IMR-90 (cell line): ENCODE measurements at regions not wholly inside any gene's neighbourhood (a gene's known extent, or its start where the extent isn't known, plus 50 kb on each side); places are given as distances from the start of the nearest gene placed in this dataset.

Source experiments
- ATAC-seq: fragments of 200-7000 bp; cut with Tn5 transposase; 2 replicates; pipeline ENCODE4 v1.9.1; 2020; ENCODE audit warnings: low read depth, mild to moderate bottlenecking, moderate library complexity
- BruUV-seq: library from RNA; stranded (reverse); fragments of 400-500 nt; replicated peaks from 2 replicates; lab custom pipeline; 2021; lab: Mats Ljungman, UMichigan
- CTCF ChIA-PET: fragments of 300-600 bp; formaldehyde crosslinking; extraction: SDS; loops from one replicate; lab custom pipeline; 2021; ENCODE audit warnings: antibody characterized with exemption; lab: Yijun Ruan, JAX
- POLR2A ChIA-PET: fragments of 300-600 bp; sonication (Branson Sonifier 250); formaldehyde crosslinking; loops from one replicate; lab custom pipeline; 2022; ENCODE audit warnings: antibody characterized with exemption; ENCODE audit not compliant: unreplicated experiment; lab: Charles Lee
- DNase-seq: peaks from one replicate; pipeline ENCODE4 v3.0.0; 2013
- H2AFZ ChIP-seq: replicated peaks from 2 replicates; pipeline ENCODE3; 2013; ENCODE audit warnings: low read length, mild to moderate bottlenecking; ENCODE audit not compliant: poor library complexity
- H2AK5ac ChIP-seq: 2 replicates; pipeline ENCODE4 v1.6.1; 2013; ENCODE audit warnings: low read depth, low read length, inconsistent platforms
- H2AK9ac ChIP-seq: replicated peaks from 2 replicates; pipeline ENCODE3; 2013; ENCODE audit warnings: mild to moderate bottlenecking, low read depth, low read length, moderate library complexity; ENCODE audit not compliant: poor library complexity
- H2BK120ac ChIP-seq: 2 replicates; pipeline ENCODE4 v1.6.1; 2013; ENCODE audit warnings: low read depth, low read length, inconsistent platforms
- H2BK15ac ChIP-seq: 3 replicates; pipeline ENCODE4 v1.6.1; 2013; ENCODE audit warnings: low read depth, low read length, inconsistent platforms
- H2BK20ac ChIP-seq: 2 replicates; pipeline ENCODE4 v1.6.1; 2013; ENCODE audit warnings: low read depth, mild to moderate bottlenecking, inconsistent platforms, low read length, moderate library complexity
- H2BK5ac ChIP-seq: 2 replicates; pipeline ENCODE4 v1.6.1; 2013; ENCODE audit warnings: mild to moderate bottlenecking, low read depth, low read length, inconsistent platforms; ENCODE audit not compliant: poor library complexity, severe bottlenecking
- H3K14ac ChIP-seq: replicated peaks from 2 replicates; pipeline ENCODE4 v1.6.1; 2013; ENCODE audit warnings: low read depth, low read length, inconsistent platforms
- H3K18ac ChIP-seq: 2 replicates; pipeline ENCODE4 v1.6.1; 2013; ENCODE audit warnings: low read depth, low read length, control low read depth
- H3K23ac ChIP-seq: 2 replicates; pipeline ENCODE4 v1.6.1; 2013; ENCODE audit warnings: low read depth, low read length, inconsistent platforms
- H3K27ac ChIP-seq: 2 replicates; pipeline ENCODE4 v1.5.1; 2013; ENCODE audit warnings: mild to moderate bottlenecking, control low read depth, low read length; ENCODE audit not compliant: insufficient read depth
- H3K27me3 ChIP-seq: 2 replicates; pipeline ENCODE4 v1.6.1; 2013; ENCODE audit warnings: low read length; ENCODE audit not compliant: control insufficient read depth, insufficient read depth
- H3K36me3 ChIP-seq: 2 replicates; pipeline ENCODE4 v1.6.1; 2013; ENCODE audit warnings: low read length, mixed read lengths; ENCODE audit not compliant: control insufficient read depth, insufficient read depth
- H3K4ac ChIP-seq: 2 replicates; pipeline ENCODE4 v1.6.1; 2013; ENCODE audit warnings: low read depth, low read length, inconsistent platforms
- H3K4me1 ChIP-seq: 2 replicates; pipeline ENCODE4 v1.6.1; 2013; ENCODE audit warnings: low read length, mixed read lengths; ENCODE audit not compliant: control insufficient read depth, insufficient read depth
- H3K4me2 ChIP-seq: 2 replicates; pipeline ENCODE4 v1.6.1; 2013; ENCODE audit warnings: low read depth, mild to moderate bottlenecking, control low read depth, low read length, moderate library complexity
- H3K4me3 ChIP-seq: 2 replicates; pipeline ENCODE4 v1.5.1; 2013; ENCODE audit warnings: low read depth, mild to moderate bottlenecking, control low read depth, low read length, moderate library complexity; ENCODE audit not compliant: insufficient read depth
- H3K56ac ChIP-seq: 2 replicates; pipeline ENCODE4 v1.6.1; 2013; ENCODE audit warnings: low read length, inconsistent platforms; ENCODE audit not compliant: insufficient read depth; ENCODE audit errors: extremely low read depth
- H3K79me1 ChIP-seq, 2 experiments: 2 replicates each; pipeline ENCODE4 v1.6.1; 2013; ENCODE audit warnings: low read length in 2 of 2, inconsistent platforms in 1 of 2, low read depth in 1 of 2
- H3K9ac ChIP-seq: 2 replicates; pipeline ENCODE4 v1.6.1; 2013; ENCODE audit warnings: low read depth, low read length, control low read depth
- H3K9me1 ChIP-seq: 2 replicates; pipeline ENCODE4 v1.6.1; 2013; ENCODE audit warnings: low read length, inconsistent platforms; ENCODE audit not compliant: insufficient read depth
- H3K9me3 ChIP-seq: 2 replicates; pipeline ENCODE4 v1.6.1; 2013; ENCODE audit warnings: low read length; ENCODE audit not compliant: control insufficient read depth, insufficient read depth
- H4K20me1 ChIP-seq: 2 replicates; pipeline ENCODE4 v1.6.1; 2013; ENCODE audit warnings: low read length, inconsistent platforms; ENCODE audit not compliant: insufficient read depth
- H4K5ac ChIP-seq: 2 replicates; pipeline ENCODE4 v1.6.1; 2013; ENCODE audit warnings: mild to moderate bottlenecking, low read depth, low read length, control low read depth
- H4K8ac ChIP-seq, 2 experiments: 2 replicates each; pipeline ENCODE4 v1.6.1; 2013; ENCODE audit warnings: low read depth in 2 of 2, low read length in 2 of 2, control low read depth in 1 of 2, inconsistent platforms in 1 of 2
- H4K91ac ChIP-seq: 2 replicates; pipeline ENCODE4 v1.6.1; 2013; ENCODE audit warnings: low read depth, low read length, inconsistent platforms; ENCODE audit not compliant: insufficient read depth
- BHLHE40 ChIP-seq: fragments of 150-350 bp; IDR thresholded peaks from 2 replicates; pipeline ENCODE4 v1.6.1; 2016; ENCODE audit warnings: mild to moderate bottlenecking, low read depth, low read length
- CEBPB ChIP-seq: IDR thresholded peaks from 2 replicates; pipeline ENCODE4 v1.6.1; 2012; ENCODE audit warnings: low read depth, low read length, improper control_type of control experiment
- CHD1 ChIP-seq: IDR thresholded peaks from 2 replicates; pipeline ENCODE4 v1.6.1; 2012; ENCODE audit warnings: low read depth, low read length, improper control_type of control experiment
- FOS ChIP-seq: fragments of 150-350 bp; IDR thresholded peaks from 2 replicates; pipeline ENCODE4 v1.6.1; 2016; ENCODE audit warnings: low read depth, low read length
- MAFK ChIP-seq: IDR thresholded peaks from 2 replicates; pipeline ENCODE4 v1.6.1; 2012; ENCODE audit warnings: low read depth, low read length, improper control_type of control experiment
- MXI1 ChIP-seq: IDR thresholded peaks from 2 replicates; pipeline ENCODE4 v1.6.1; 2012; ENCODE audit warnings: low read depth, mild to moderate bottlenecking, low read length, moderate library complexity, borderline replicate concordance
- NFE2L2 ChIP-seq: fragments of 150-350 bp; IDR thresholded peaks from 2 replicates; pipeline ENCODE4 v1.6.1; 2016; ENCODE audit warnings: low read depth, mild to moderate bottlenecking, low read length
- POLR2A ChIP-seq: IDR thresholded peaks from 2 replicates; pipeline ENCODE4 v1.6.1; 2012; ENCODE audit warnings: mild to moderate bottlenecking, low read depth, low read length
- RCOR1 ChIP-seq: IDR thresholded peaks from 2 replicates; pipeline ENCODE4 v1.6.1; 2012; ENCODE audit warnings: mild to moderate bottlenecking, low read length, improper control_type of control experiment; ENCODE audit not compliant: insufficient replicate concordance
- RFX5 ChIP-seq: IDR thresholded peaks from 2 replicates; pipeline ENCODE4 v1.8.0; 2012; ENCODE audit warnings: low read depth, mild to moderate bottlenecking, low read length, moderate library complexity
- SMC3 ChIP-seq: fragments of 150-350 bp; IDR thresholded peaks from 2 replicates; pipeline ENCODE4 v1.6.1; 2016; ENCODE audit warnings: low read depth, mild to moderate bottlenecking, antibody characterized with exemption, low read length, moderate library complexity
- WGBS, 2 experiments: methylation state at CpG; one replicate each; pipeline versions ENCODE4 v1.1.5 to v1.1.7; 2013; ENCODE audit warnings: missing lambda C conversion rate in 2 of 2; ENCODE audit not compliant: insufficient read length in 1 of 2; ENCODE audit errors: extremely low coverage in 2 of 2; 5-methylcytosine and 5-hydroxymethylcytosine counted together
- dilution Hi-C: fragments of 300-500 bp; cut with HindIII; formaldehyde crosslinking; loops from one replicate; pipeline ENCODE4 v1.14.3; 2018; ENCODE audit warnings: low sequenced_read_pairs; ENCODE audit not compliant: unreplicated experiment
- in situ Hi-C: fragments of 300-500 bp; cut with MboI; formaldehyde crosslinking; loops from 3 replicates; pipeline ENCODE4 v1.14.3; 2019; ENCODE audit warnings: low sequenced_read_pairs, inconsistent platforms, mixed read lengths
- intact Hi-C: fragments of 100-400 bp; cut with micrococcal nuclease; formaldehyde crosslinking; loops from 2 replicates; pipeline ENCODE4 v1.10.0; 2022
- TF ChIP-seq, protein P1 (sequence below): fragments of 150-350 bp; IDR thresholded peaks from 2 replicates; pipeline ENCODE4 v1.6.1; 2017; ENCODE audit warnings: mild to moderate bottlenecking, antibody characterized with exemption, low read length, low read depth
- TF ChIP-seq, protein P2 (sequence below): conservative IDR thresholded peaks from 2 replicates; pipeline ENCODE4 v1.5.1; 2012; ENCODE audit warnings: mild to moderate bottlenecking, low read depth, low read length, improper control_type of control experiment
- TF ChIP-seq, protein P3 (sequence below): fragments of 150-350 bp; IDR thresholded peaks from 2 replicates; pipeline ENCODE4 v1.6.1; 2016; ENCODE audit warnings: low read depth, mild to moderate bottlenecking, low read length, moderate library complexity, borderline replicate concordance

DNA sequence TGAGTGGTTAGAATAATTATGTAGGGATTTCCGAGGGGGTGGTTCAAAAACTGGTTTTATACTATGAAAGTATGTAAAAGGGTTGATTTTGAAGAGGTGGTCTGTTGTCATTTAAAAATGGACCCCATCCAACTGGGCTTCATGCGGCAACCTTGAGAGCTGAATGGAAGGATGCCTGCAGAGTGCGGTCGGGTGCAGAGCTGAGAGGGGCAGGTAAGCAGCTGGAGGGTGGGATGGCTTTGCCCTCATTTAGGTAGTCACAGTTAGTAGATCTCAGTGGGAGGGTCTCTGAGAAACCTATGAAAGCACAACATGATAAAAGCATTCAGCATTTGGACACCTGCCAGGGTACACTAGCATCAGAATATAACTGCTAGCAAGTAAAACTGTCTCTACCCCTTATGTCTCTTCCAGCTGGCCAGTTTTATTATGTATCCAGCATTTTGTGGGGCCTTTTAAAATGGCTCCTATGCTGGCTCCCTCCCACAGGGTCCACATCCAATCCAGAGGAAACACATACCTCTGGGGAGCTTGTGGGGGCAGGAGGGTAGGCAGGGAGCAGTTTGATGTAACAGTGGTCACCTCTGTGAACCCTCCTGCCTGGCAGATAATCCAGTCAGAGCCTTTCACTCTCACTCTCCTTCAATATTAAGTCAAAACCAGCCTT is 75.9 kb upstream of the MAGI2 start:
- 100% methylated on average over 1 of the region's 4 CpGs for WGBS, 2 experiments
- H2AK5ac ChIP-seq: no peak overlapping the region
- H3K9me3 ChIP-seq: no peaks in the 10 kb centered on the region
- dilution Hi-C loops (no loop called here), intact Hi-C loops (no loop called here), in situ Hi-C loops (no loop called here)
- H3K4ac ChIP-seq: peak overlapping the region; percentile 48; the same call in 1 of the 2 replicates
- H3K27me3 ChIP-seq: no peaks in the 10 kb centered on the region
- H2BK5ac ChIP-seq: no peak overlapping the region
- peak overlapping the region; percentile 61 for H3K14ac ChIP-seq
- H4K20me1 ChIP-seq: no peaks in the 10 kb centered on the region
- ATAC-seq (peak; percentile 21), DNase-seq (peak; percentile 18)
- H3K9me1 ChIP-seq: no peaks in the 10 kb centered on the region
- H2BK120ac ChIP-seq: peak overlapping the region; percentile 30; the same call in 1 of the 2 replicates
- no peak overlapping the region for H3K23ac ChIP-seq
- H4K91ac ChIP-seq: no peak overlapping the region; the same call in 1 of the 2 replicates
- peak overlapping the region; percentile 82 for H2BK20ac ChIP-seq
- H4K8ac ChIP-seq: 0 out of 4 replicates have a peak overlapping the region, but pooled peaks of 1 of the 2 experiments have one; percentile 40
- no peak overlapping the region for H3K4me3 ChIP-seq
- ChIA-PET CTCF (no interaction called here), POLR2A (no interaction called here)
- H3K79me1 ChIP-seq: no peaks in the 10 kb centered on the region
- peaks cover 4% of the 10 kb centered on the region for H3K4me1 ChIP-seq
- H4K5ac ChIP-seq: peak overlapping the region; percentile 51; the same call in 1 of the 2 replicates
- H3K4me2 ChIP-seq: peak overlapping the region; percentile 36
- H2AFZ ChIP-seq: peak overlapping the region; percentile 65
- H2AK9ac ChIP-seq: peak overlapping the region; percentile 37
- no peak for TF ChIP-seq RFX5
- no peak for TF ChIP-seq MAFK
- TF ChIP-seq, protein P1, sequence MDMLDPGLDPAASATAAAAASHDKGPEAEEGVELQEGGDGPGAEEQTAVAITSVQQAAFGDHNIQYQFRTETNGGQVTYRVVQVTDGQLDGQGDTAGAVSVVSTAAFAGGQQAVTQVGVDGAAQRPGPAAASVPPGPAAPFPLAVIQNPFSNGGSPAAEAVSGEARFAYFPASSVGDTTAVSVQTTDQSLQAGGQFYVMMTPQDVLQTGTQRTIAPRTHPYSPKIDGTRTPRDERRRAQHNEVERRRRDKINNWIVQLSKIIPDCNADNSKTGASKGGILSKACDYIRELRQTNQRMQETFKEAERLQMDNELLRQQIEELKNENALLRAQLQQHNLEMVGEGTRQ: no peak
- TF ChIP-seq SMC3: no peak
- TF ChIP-seq, protein P2, sequence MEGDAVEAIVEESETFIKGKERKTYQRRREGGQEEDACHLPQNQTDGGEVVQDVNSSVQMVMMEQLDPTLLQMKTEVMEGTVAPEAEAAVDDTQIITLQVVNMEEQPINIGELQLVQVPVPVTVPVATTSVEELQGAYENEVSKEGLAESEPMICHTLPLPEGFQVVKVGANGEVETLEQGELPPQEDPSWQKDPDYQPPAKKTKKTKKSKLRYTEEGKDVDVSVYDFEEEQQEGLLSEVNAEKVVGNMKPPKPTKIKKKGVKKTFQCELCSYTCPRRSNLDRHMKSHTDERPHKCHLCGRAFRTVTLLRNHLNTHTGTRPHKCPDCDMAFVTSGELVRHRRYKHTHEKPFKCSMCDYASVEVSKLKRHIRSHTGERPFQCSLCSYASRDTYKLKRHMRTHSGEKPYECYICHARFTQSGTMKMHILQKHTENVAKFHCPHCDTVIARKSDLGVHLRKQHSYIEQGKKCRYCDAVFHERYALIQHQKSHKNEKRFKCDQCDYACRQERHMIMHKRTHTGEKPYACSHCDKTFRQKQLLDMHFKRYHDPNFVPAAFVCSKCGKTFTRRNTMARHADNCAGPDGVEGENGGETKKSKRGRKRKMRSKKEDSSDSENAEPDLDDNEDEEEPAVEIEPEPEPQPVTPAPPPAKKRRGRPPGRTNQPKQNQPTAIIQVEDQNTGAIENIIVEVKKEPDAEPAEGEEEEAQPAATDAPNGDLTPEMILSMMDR: no peak
- no peak for TF ChIP-seq NFE2L2
- TF ChIP-seq MXI1: no peak
- TF ChIP-seq POLR2A: no peak
- TF ChIP-seq, protein P3, sequence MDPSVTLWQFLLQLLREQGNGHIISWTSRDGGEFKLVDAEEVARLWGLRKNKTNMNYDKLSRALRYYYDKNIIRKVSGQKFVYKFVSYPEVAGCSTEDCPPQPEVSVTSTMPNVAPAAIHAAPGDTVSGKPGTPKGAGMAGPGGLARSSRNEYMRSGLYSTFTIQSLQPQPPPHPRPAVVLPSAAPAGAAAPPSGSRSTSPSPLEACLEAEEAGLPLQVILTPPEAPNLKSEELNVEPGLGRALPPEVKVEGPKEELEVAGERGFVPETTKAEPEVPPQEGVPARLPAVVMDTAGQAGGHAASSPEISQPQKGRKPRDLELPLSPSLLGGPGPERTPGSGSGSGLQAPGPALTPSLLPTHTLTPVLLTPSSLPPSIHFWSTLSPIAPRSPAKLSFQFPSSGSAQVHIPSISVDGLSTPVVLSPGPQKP: no peak
- TF ChIP-seq CEBPB: no peak
- no peak for TF ChIP-seq RCOR1
- TF ChIP-seq FOS: no peak
- no peak for TF ChIP-seq BHLHE40
- no peak for TF ChIP-seq CHD1
- H3K36me3 ChIP-seq: no peaks in the 10 kb centered on the region
- no peak overlapping the region for H3K27ac ChIP-seq
- no TSS peak for BruUV-seq
- H3K9ac ChIP-seq: no peak overlapping the region
- H3K56ac ChIP-seq: no peak overlapping the region
- peak overlapping the region; percentile 37; the same call in 1 of the 2 replicates for H3K18ac ChIP-seq
- H2BK15ac ChIP-seq: no peak overlapping the region
